GM23338 (cell line): ENCODE measurements at regions not wholly inside any gene's neighbourhood (a gene's known extent, or its start where the extent isn't known, plus 50 kb on each side); places are given as distances from the start of the nearest gene placed in this dataset.
"Not testable (repeated sequence)": the region's sequence is repeated elsewhere in the genome, so short reads cannot be mapped to it uniquely, and the experiment has no call there.

Source experiments
- ATAC-seq: fragments of 200-7000 bp; cut with Tn5 transposase; 3 replicates; pipeline ENCODE4 v1.9.1; 2020
- DNase-seq: peaks from one replicate; pipeline ENCODE4 v3.0.0-alpha.2; 2015; ENCODE audit warnings: low spot score
- H2AFZ ChIP-seq: fragments of 200-600 bp; sonication (generic); 2 replicates; pipeline ENCODE4 v1.8.0; 2016; ENCODE audit warnings: antibody characterized with exemption, mild to moderate bottlenecking, moderate library complexity
- H3F3A ChIP-seq: fragments of 200-600 bp; sonication (generic); replicated peaks from 2 replicates; pipeline ENCODE4 v1.8.0; 2017; ENCODE audit warnings: antibody characterized with exemption, mixed run types, low read depth
- H3K27ac ChIP-seq: fragments of 200-600 bp; sonication (generic); 2 replicates; pipeline ENCODE4 v1.6.1; 2016; ENCODE audit warnings: low read depth
- H3K27me3 ChIP-seq: fragments of 200-600 bp; sonication (generic); 2 replicates; pipeline ENCODE4 v1.8.0; 2016; ENCODE audit warnings: mild to moderate bottlenecking, mixed run types, moderate library complexity; ENCODE audit not compliant: insufficient read depth
- H3K36me3 ChIP-seq: fragments of 200-600 bp; sonication (generic); 2 replicates; pipeline ENCODE4 v1.8.0; 2016; ENCODE audit warnings: mild to moderate bottlenecking; ENCODE audit not compliant: insufficient read depth
- H3K4me1 ChIP-seq: fragments of 200-600 bp; sonication (generic); 2 replicates; pipeline ENCODE4 v1.8.0; 2016; ENCODE audit warnings: mild to moderate bottlenecking, moderate library complexity; ENCODE audit not compliant: insufficient read depth
- H3K4me2 ChIP-seq: fragments of 200-600 bp; sonication (generic); 2 replicates; pipeline ENCODE4 v1.7.1; 2017; ENCODE audit warnings: mixed run types
- H3K4me3 ChIP-seq: fragments of 200-600 bp; sonication (generic); 2 replicates; pipeline ENCODE4 v1.6.1; 2016; ENCODE audit warnings: mixed run types
- H3K79me2 ChIP-seq: fragments of 200-600 bp; sonication (generic); replicated peaks from 2 replicates; pipeline ENCODE4 v1.8.0; 2017; ENCODE audit warnings: mild to moderate bottlenecking; ENCODE audit not compliant: insufficient read depth
- H3K9me2 ChIP-seq: fragments of 200-600 bp; sonication (generic); 2 replicates; pipeline ENCODE4 v1.8.0; 2017; ENCODE audit not compliant: insufficient read depth
- H4K20me1 ChIP-seq: fragments of 200-600 bp; sonication (generic); replicated peaks from 2 replicates; pipeline ENCODE4 v1.8.0; 2017; ENCODE audit warnings: mild to moderate bottlenecking; ENCODE audit not compliant: insufficient read depth
- H3K27ac Mint-ChIP-seq: 2 replicates; pipeline ENCODE4 v1.8.0; 2020; ENCODE audit warnings: inconsistent platforms, mild to moderate bottlenecking, moderate library complexity, mixed read lengths
- H3K27me3 Mint-ChIP-seq: 3 replicates; pipeline ENCODE4 v1.8.0; 2022; ENCODE audit warnings: low read depth, mild to moderate bottlenecking, moderate library complexity, mixed read lengths, inconsistent platforms; ENCODE audit not compliant: insufficient read depth, poor library complexity
- H3K36me3 Mint-ChIP-seq: 3 replicates; pipeline ENCODE4 v1.8.0; 2021; ENCODE audit warnings: low read depth, mild to moderate bottlenecking, inconsistent platforms, moderate library complexity, mixed read lengths
- H3K4me1 Mint-ChIP-seq: 3 replicates; pipeline ENCODE4 v1.8.0; 2020; ENCODE audit warnings: mild to moderate bottlenecking, inconsistent platforms, mixed read lengths
- H3K4me3 Mint-ChIP-seq: 3 replicates; pipeline ENCODE4 v1.8.0; 2021; ENCODE audit warnings: moderate library complexity, mild to moderate bottlenecking, inconsistent platforms, mixed read lengths
- H3K9me3 Mint-ChIP-seq: 3 replicates; pipeline ENCODE4 v1.8.0; 2020; ENCODE audit warnings: moderate library complexity, mild to moderate bottlenecking, inconsistent platforms, mixed read lengths
- CREB1 ChIP-seq: fragments of 250-450 bp; sonication (Bioruptor Pico); IDR thresholded peaks from 2 replicates; pipeline ENCODE4 v1.5.0; 2020; ENCODE audit warnings: low read depth, mild to moderate bottlenecking, moderate library complexity
- EZH2phosphoT487 ChIP-seq: fragments of 200-600 bp; sonication (generic); IDR thresholded peaks from one replicate; pipeline ENCODE4 v1.8.1; 2018; ENCODE audit warnings: antibody characterized with exemption; ENCODE audit not compliant: unreplicated experiment
- NANOG ChIP-seq: IDR thresholded peaks from 2 replicates; pipeline ENCODE4 v1.6.1; 2016; ENCODE audit warnings: antibody characterized with exemption, borderline replicate concordance
- STAT1 ChIP-seq: IDR thresholded peaks from one replicate; pipeline ENCODE4 v1.6.1; 2016; ENCODE audit warnings: antibody characterized with exemption; ENCODE audit not compliant: unreplicated experiment
- ZNF114 ChIP-seq: fragments of 250-450 bp; sonication (Bioruptor Pico); IDR thresholded peaks from 2 replicates; pipeline ENCODE4 v1.5.0; 2020; ENCODE audit warnings: mild to moderate bottlenecking, moderate library complexity
- ZNF331 ChIP-seq: fragments of 250-450 bp; sonication (Bioruptor Pico); IDR thresholded peaks from 2 replicates; pipeline ENCODE4 v1.5.0; 2020; ENCODE audit warnings: low read depth, mild to moderate bottlenecking, moderate library complexity
- TF ChIP-seq, protein P1 (sequence below): fragments of 250-450 bp; sonication (Bioruptor Pico); IDR thresholded peaks from 2 replicates; pipeline ENCODE4 v1.5.0; 2020; ENCODE audit warnings: mild to moderate bottlenecking, moderate library complexity
- TF ChIP-seq, protein P2 (sequence below), 2 experiments: fragments of 200-600 bp in 1 of 2; sonication (generic) in 1 of 2; conservative IDR thresholded peaks; 2 replicates each; pipeline versions ENCODE4 v1.5.1 to v1.6.1; 2016 to 2017; ENCODE audit warnings: antibody characterized with exemption in 2 of 2, low read depth in 2 of 2, mild to moderate bottlenecking in 2 of 2, moderate library complexity in 1 of 2

DNA sequence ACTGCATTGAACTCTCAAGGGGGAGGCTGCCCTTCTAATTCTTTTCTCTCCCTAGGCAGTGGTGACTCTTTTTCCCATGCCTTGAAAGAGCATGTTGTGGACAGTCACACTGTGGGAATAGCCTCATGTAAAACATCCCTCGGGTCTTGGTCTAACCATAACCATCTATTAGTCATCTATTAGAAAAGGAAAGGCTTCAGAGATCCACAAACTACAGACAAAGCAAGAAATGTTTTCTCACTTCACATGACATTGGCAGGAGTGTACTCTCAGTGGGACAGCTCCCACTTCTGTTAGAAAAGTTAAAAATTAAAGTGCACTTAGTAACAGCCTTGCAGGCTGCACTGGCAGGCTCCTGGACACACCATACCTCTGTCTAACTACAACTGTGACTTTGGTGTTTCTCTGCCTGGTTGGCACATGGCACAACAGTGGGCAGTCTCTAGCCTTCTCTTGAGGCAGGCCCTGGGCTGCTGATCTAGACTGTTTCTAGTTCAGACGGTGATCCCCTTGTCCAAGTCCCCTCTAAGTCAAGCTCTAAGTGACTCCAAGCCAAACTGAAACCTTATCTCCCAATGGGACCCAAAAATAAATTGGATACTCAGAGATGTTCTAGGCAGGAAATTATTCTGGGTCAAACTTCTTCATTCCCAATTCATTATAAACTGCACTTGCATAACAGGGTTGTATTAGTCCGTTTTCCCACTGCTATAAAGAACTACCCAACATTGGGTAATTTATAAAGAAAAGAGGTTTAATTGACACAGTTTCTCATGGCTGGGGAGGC, 57.9 kb upstream of the ITGB1 start (continued):
- TF ChIP-seq, protein P1, sequence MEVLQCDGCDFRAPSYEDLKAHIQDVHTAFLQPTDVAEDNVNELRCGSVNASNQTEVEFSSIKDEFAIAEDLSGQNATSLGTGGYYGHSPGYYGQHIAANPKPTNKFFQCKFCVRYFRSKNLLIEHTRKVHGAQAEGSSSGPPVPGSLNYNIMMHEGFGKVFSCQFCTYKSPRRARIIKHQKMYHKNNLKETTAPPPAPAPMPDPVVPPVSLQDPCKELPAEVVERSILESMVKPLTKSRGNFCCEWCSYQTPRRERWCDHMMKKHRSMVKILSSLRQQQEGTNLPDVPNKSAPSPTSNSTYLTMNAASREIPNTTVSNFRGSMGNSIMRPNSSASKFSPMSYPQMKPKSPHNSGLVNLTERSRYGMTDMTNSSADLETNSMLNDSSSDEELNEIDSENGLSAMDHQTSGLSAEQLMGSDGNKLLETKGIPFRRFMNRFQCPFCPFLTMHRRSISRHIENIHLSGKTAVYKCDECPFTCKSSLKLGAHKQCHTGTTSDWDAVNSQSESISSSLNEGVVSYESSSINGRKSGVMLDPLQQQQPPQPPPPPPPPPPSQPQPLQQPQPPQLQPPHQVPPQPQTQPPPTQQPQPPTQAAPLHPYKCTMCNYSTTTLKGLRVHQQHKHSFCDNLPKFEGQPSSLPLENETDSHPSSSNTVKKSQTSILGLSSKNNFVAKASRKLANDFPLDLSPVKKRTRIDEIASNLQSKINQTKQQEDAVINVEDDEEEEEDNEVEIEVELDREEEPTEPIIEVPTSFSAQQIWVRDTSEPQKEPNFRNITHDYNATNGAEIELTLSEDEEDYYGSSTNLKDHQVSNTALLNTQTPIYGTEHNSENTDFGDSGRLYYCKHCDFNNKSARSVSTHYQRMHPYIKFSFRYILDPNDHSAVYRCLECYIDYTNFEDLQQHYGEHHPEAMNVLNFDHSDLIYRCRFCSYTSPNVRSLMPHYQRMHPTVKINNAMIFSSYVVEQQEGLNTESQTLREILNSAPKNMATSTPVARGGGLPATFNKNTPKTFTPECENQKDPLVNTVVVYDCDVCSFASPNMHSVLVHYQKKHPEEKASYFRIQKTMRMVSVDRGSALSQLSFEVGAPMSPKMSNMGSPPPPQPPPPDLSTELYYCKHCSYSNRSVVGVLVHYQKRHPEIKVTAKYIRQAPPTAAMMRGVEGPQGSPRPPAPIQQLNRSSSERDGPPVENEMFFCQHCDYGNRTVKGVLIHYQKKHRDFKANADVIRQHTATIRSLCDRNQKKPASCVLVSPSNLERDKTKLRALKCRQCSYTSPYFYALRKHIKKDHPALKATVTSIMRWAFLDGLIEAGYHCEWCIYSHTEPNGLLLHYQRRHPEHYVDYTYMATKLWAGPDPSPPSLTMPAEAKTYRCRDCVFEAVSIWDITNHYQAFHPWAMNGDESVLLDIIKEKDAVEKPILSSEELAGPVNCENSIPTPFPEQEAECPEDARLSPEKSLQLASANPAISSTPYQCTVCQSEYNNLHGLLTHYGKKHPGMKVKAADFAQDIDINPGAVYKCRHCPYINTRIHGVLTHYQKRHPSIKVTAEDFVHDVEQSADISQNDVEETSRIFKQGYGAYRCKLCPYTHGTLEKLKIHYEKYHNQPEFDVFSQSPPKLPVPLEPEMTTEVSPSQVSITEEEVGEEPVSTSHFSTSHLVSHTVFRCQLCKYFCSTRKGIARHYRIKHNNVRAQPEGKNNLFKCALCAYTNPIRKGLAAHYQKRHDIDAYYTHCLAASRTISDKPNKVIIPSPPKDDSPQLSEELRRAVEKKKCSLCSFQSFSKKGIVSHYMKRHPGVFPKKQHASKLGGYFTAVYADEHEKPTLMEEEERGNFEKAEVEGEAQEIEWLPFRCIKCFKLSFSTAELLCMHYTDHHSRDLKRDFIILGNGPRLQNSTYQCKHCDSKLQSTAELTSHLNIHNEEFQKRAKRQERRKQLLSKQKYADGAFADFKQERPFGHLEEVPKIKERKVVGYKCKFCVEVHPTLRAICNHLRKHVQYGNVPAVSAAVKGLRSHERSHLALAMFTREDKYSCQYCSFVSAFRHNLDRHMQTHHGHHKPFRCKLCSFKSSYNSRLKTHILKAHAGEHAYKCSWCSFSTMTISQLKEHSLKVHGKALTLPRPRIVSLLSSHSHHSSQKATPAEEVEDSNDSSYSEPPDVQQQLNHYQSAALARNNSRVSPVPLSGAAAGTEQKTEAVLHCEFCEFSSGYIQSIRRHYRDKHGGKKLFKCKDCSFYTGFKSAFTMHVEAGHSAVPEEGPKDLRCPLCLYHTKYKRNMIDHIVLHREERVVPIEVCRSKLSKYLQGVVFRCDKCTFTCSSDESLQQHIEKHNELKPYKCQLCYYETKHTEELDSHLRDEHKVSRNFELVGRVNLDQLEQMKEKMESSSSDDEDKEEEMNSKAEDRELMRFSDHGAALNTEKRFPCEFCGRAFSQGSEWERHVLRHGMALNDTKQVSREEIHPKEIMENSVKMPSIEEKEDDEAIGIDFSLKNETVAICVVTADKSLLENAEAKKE (CRISPR knock-in tag): no peak
- TF ChIP-seq, protein P2, sequence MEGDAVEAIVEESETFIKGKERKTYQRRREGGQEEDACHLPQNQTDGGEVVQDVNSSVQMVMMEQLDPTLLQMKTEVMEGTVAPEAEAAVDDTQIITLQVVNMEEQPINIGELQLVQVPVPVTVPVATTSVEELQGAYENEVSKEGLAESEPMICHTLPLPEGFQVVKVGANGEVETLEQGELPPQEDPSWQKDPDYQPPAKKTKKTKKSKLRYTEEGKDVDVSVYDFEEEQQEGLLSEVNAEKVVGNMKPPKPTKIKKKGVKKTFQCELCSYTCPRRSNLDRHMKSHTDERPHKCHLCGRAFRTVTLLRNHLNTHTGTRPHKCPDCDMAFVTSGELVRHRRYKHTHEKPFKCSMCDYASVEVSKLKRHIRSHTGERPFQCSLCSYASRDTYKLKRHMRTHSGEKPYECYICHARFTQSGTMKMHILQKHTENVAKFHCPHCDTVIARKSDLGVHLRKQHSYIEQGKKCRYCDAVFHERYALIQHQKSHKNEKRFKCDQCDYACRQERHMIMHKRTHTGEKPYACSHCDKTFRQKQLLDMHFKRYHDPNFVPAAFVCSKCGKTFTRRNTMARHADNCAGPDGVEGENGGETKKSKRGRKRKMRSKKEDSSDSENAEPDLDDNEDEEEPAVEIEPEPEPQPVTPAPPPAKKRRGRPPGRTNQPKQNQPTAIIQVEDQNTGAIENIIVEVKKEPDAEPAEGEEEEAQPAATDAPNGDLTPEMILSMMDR (conservative IDR thresholded peaks at IDR 0.05; ENCODE audit: low read depth in 2 of 2): no peak
- no peak for TF ChIP-seq CREB1 (CRISPR knock-in tag)
- no peak for TF ChIP-seq ZNF114 (CRISPR knock-in tag)
- no peak for TF ChIP-seq EZH2phosphoT487
- TF ChIP-seq ZNF331: no peak
- no peak for TF ChIP-seq STAT1
- TF ChIP-seq NANOG: no peak

DNA sequence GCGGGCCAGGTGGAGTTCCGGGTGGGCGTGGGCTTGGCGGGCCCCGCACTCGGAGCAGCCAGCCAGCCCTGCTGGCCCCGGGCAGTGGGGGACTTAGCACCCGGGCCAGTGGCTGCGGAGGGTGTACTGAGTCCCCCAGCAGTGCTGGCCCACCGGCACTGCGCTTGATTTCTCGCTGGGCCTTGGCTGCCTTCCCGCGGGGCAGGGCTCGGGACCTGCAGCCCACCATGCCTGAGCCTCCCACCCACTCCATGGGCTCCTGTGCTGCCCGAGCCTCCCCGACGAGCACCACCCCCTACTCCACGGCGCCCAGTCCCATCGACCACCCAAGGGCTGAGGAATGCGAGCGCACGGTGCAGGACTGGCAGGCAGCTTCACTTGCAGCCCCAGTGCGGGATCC, 55.3 kb upstream of the ITGB1 start:
- not testable (repeated sequence) for H3K27me3 ChIP-seq, H3K9me3 Mint-ChIP-seq, H3K9me2 ChIP-seq, DNase-seq, H3K27ac Mint-ChIP-seq, H4K20me1 ChIP-seq, H3K36me3 Mint-ChIP-seq, H3K4me3 Mint-ChIP-seq, H3K27me3 Mint-ChIP-seq, H3K27ac ChIP-seq, H3F3A ChIP-seq, H3K36me3 ChIP-seq, H3K79me2 ChIP-seq, H2AFZ ChIP-seq, H3K4me3 ChIP-seq, ATAC-seq, H3K4me2 ChIP-seq
- H3K4me1 ChIP-seq: peaks cover 15% of the 10 kb centered on the region
- peaks cover 18% of the 10 kb centered on the region for H3K4me1 Mint-ChIP-seq
